BJ (cell line): ENCODE measurements at regions not wholly inside any gene's neighbourhood (a gene's known extent, or its start where the extent isn't known, plus 50 kb on each side); places are given as distances from the start of the nearest gene placed in this dataset.

Source experiments
- CTCF ChIA-PET: fragments of 350-600 bp; formaldehyde crosslinking; extraction: SDS; loops from one replicate; lab custom pipeline; 2021; ENCODE audit warnings: antibody characterized with exemption, inconsistent platforms; lab: Yijun Ruan, JAX
- POLR2A ChIA-PET: fragments of 300-600 bp; sonication (Branson Sonifier 250); formaldehyde crosslinking; extraction: SDS; loops from one replicate; lab custom pipeline; 2021; ENCODE audit warnings: antibody characterized with exemption; lab: Charles Lee
- DNase-seq: peaks from one replicate; pipeline ENCODE4 v3.0.0-alpha.2; 2011; ENCODE audit warnings: low read depth
- H3K27me3 ChIP-seq: 2 replicates; pipeline ENCODE4 v1.6.0; 2011; ENCODE audit warnings: low read length; ENCODE audit not compliant: control insufficient read depth, insufficient read depth
- H3K36me3 ChIP-seq: 2 replicates; pipeline ENCODE4 v1.5.1; 2011; ENCODE audit warnings: low read length; ENCODE audit not compliant: control insufficient read depth, insufficient read depth
- H3K4me3 ChIP-seq: 2 replicates; pipeline ENCODE4 v1.5.1; 2011; ENCODE audit warnings: low read depth, mild to moderate bottlenecking, control low read depth, low read length
- TF ChIP-seq, protein P1 (sequence below): IDR thresholded peaks from 2 replicates; pipeline ENCODE4 v1.5.1; 2011; ENCODE audit warnings: low read depth, mild to moderate bottlenecking, control low read depth, inconsistent platforms, low read length, moderate library complexity; ENCODE audit not compliant: insufficient read depth

DNA sequence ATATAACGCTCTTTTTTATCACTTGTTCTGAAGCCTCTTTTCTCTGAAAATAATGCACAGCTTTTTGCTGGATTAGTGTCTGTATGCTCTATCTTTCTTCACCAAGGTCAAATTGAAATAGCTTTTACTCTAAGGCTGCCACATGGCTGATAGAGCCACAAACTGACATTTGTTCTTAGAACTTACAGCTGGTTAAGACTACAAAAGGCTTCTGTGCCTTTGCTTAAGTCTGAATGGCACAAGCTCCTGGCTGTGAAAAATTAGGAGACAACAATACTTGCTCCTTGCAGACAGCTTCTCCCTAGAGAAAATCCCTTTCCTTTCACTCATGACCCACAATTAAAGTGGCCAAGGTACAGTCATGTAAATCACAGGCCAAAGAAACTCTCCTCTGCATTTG, 515.3 kb downstream of the DSC3 start:
- H3K36me3 ChIP-seq: no peaks in the 10 kb centered on the region
- no peaks in the 10 kb centered on the region for H3K27me3 ChIP-seq
- DNase-seq: no peak
- CTCF ChIA-PET: no interaction called here
- POLR2A ChIA-PET: no interaction called here
- H3K4me3 ChIP-seq: no peak overlapping the region
- TF ChIP-seq, protein P1, sequence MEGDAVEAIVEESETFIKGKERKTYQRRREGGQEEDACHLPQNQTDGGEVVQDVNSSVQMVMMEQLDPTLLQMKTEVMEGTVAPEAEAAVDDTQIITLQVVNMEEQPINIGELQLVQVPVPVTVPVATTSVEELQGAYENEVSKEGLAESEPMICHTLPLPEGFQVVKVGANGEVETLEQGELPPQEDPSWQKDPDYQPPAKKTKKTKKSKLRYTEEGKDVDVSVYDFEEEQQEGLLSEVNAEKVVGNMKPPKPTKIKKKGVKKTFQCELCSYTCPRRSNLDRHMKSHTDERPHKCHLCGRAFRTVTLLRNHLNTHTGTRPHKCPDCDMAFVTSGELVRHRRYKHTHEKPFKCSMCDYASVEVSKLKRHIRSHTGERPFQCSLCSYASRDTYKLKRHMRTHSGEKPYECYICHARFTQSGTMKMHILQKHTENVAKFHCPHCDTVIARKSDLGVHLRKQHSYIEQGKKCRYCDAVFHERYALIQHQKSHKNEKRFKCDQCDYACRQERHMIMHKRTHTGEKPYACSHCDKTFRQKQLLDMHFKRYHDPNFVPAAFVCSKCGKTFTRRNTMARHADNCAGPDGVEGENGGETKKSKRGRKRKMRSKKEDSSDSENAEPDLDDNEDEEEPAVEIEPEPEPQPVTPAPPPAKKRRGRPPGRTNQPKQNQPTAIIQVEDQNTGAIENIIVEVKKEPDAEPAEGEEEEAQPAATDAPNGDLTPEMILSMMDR: no peak

DNA sequence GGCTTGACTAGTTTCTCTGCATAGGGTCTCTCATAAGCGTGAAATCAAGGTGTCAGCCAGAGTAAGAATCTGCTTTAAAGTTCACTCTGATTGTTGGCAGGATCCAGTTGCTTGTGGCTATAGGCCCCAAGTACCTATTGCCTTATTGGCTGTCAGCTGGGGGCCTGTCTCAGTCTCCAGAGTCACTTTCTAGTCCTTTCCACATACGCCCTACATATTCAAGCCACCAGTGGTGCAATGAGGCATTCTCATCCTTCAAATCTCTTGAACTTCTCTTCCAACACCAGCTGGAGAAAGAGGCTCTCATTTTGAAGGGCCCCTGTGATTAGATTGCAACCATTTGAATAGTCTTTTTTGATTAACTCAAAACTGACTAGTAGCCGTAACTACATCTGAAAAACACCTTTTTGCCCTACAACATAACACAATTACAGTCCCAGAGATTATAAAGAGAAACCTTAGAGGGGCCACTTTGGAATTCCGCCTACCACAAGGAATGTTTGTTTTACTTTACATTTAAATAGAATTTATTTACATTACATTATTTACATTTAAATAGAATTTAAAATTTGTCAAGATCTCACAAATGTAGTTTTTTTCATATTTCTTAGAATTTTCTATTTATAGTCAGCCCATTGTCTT, 520.1 kb downstream of the DSC3 start:
- ChIA-PET POLR2A (no interaction called here), CTCF (no interaction called here)
- TF ChIP-seq, protein P1: no peak
- Histone ChIP-seq H3K4me3 (no peak overlapping the region), H3K36me3 (no peaks in the 10 kb centered on the region), H3K27me3 (no peaks in the 10 kb centered on the region)
- no peak for DNase-seq

DNA sequence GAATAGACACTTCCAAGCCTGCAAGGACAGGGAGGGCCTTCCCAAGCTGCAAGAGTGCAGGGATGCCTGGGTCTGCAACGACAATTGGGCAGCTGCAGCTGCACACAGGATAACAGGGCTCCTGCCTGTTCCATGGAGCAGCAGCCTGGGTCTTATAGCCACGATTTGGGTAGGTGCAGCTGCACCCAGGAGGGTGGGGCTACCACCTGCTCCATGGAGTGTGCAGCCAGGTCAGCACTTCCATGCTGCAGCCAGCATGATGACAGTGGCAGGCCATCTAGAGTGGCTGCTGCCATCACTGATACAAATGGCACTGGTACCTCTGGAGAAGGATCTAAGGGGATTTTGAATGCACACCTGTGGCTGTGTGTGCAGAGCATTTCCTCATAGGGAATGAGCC, 528.5 kb downstream of the DSC3 start:
- Histone ChIP-seq H3K27me3 (no peaks in the 10 kb centered on the region), H3K4me3 (no peak overlapping the region), H3K36me3 (no peaks in the 10 kb centered on the region)
- DNase-seq: no peak
- ChIA-PET CTCF (interaction anchor here (1.3 kb wide), 1 partner anchor 17 kb away, joined by 3 read pairs; no protein-coding TSS in a partner anchor), POLR2A (no interaction called here)
- TF ChIP-seq, protein P1: no peak

DNA sequence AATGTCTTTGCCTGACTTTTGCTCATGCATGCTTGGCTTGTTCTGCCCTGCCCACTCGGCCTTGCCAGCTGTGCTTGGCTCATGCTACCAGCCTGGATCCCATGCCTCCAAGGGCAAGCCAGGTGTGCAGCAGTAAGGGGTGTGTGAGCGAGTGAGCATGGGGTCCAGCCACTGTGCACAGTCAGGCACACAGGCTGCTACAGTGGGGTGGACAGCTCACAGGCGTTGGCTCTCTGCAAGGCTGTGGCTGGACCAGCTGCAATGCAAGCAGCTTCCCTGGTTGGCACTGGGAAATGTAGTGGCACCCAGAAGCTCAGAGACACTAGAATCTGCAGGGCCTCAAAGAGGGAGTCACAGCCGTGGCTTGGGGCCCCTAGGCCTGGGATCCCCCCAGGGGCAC, 529.7 kb downstream of the DSC3 start:
- POLR2A ChIA-PET: no interaction called here

DNA sequence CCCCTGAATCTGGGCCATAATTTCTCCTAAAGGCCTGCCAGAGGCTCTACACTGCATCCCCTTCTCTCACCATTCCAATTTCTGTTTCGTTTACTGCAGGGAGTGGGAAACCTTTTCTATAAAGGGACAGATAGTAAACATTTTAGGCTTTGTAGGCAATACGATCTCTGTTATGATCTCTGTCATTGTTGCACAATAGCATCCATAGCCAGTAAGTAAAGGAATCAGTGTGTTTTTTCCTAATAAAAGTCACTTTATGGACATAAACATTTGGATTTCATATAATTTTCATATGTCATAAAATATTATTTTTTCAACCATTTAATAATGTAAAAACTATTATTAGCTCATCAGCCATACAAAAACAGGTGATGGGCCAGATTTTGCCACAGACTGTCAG, 531.7 kb downstream of the DSC3 start:
- no peak for DNase-seq
- Histone ChIP-seq H3K36me3 (no peaks in the 10 kb centered on the region), H3K4me3 (no peak overlapping the region), H3K27me3 (no peaks in the 10 kb centered on the region)
- ChIA-PET POLR2A (no interaction called here), CTCF (no interaction called here)
- TF ChIP-seq, protein P1: no peak

More for the DNA sequence above, 529.7 kb downstream of the DSC3 start:
- H3K36me3 ChIP-seq: no peaks in the 10 kb centered on the region
- no peak overlapping the region for H3K4me3 ChIP-seq
- TF ChIP-seq, protein P1: no peak
- CTCF ChIA-PET: no interaction called here
- no peak for DNase-seq
- H3K27me3 ChIP-seq: no peaks in the 10 kb centered on the region
